PC-9 (cell line): ENCODE measurements at regions not wholly inside any gene's neighbourhood (a gene's known extent, or its start where the extent isn't known, plus 50 kb on each side); places are given as distances from the start of the nearest gene placed in this dataset.

Experiments
- EZH2 ChIP-seq: fragments of 200-600 bp; sonication (generic); IDR thresholded peaks from 2 replicates; pipeline ENCODE4 v1.8.0; 2017; ENCODE audit warnings: antibody characterized with exemption, low read depth
- TF ChIP-seq, protein P1 (sequence below): fragments of 200-600 bp; sonication (generic); conservative IDR thresholded peaks from 2 replicates; pipeline ENCODE4 v1.6.1; 2017; ENCODE audit warnings: mixed run types, antibody characterized with exemption, mild to moderate bottlenecking, moderate library complexity

GRCh38 chr11:115885535-115886421 lies 381.6 kb upstream of the CADM1 start:
- no peak for TF ChIP-seq EZH2
- TF ChIP-seq, protein P1, sequence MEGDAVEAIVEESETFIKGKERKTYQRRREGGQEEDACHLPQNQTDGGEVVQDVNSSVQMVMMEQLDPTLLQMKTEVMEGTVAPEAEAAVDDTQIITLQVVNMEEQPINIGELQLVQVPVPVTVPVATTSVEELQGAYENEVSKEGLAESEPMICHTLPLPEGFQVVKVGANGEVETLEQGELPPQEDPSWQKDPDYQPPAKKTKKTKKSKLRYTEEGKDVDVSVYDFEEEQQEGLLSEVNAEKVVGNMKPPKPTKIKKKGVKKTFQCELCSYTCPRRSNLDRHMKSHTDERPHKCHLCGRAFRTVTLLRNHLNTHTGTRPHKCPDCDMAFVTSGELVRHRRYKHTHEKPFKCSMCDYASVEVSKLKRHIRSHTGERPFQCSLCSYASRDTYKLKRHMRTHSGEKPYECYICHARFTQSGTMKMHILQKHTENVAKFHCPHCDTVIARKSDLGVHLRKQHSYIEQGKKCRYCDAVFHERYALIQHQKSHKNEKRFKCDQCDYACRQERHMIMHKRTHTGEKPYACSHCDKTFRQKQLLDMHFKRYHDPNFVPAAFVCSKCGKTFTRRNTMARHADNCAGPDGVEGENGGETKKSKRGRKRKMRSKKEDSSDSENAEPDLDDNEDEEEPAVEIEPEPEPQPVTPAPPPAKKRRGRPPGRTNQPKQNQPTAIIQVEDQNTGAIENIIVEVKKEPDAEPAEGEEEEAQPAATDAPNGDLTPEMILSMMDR = no peak
